ENCODE measurements at regions not wholly inside any gene's neighbourhood (a gene's known extent, or its start where the extent isn't known, plus 50 kb on each side); places are given as distances from the start of the nearest gene placed in this dataset.

DNA sequence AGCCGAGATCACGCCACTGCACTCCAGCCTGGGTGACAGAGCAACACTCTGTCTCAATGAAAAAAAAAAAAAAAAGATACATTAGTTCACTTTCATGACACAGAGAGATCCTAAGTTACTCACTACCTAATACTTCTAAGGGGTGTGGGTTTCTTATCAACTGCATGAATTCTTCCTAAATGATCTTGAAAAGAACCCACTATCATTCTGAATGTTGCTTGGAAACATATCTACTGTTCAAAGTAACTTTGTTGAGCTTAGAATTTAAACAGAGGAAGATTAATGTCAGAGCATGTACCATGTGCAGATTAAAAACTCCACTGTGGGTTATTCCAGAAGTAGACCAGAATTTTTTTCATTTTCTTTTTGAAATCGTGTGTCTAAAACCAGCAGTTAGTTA is 241.5 kb downstream of the LTN1 start:
- ChIA-PET POLR2A (no interaction called here), CTCF (no interaction called here)
- TF ChIP-seq HDGF (IDR thresholded peaks at IDR 0.05; ENCODE audit: borderline replicate concordance) = no peak
- TF ChIP-seq ARNT (IDR thresholded peaks at IDR 0.05) = no peak
- DNase-seq (ENCODE audit: extremely low spot score) = no peak

DNA sequence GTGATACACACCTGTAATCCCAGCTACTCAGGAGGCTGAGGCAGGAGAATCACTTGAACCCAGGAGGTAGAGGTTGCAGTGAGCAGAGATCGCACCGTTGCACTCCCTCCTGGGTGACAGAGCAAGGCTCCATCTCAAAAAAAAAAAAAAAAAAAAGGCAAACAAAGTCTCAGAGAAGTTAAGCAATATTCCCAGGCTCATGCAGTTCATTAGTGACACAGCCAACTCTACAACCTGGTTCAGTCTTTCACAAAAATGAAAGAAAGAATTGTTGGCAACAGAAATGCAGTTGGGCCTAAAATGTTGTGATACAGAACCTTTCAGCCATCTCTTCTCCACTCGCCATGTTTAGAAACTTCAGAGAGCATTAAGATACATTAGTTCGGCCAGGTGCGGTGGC is 242.1 kb downstream of the LTN1 start:
- DNase-seq (ENCODE audit: extremely low spot score) = no peak
- no peak for TF ChIP-seq TARDBP (IDR thresholded peaks at IDR 0.05)
- ChIA-PET CTCF (no interaction called here), POLR2A (no interaction called here)

DNA sequence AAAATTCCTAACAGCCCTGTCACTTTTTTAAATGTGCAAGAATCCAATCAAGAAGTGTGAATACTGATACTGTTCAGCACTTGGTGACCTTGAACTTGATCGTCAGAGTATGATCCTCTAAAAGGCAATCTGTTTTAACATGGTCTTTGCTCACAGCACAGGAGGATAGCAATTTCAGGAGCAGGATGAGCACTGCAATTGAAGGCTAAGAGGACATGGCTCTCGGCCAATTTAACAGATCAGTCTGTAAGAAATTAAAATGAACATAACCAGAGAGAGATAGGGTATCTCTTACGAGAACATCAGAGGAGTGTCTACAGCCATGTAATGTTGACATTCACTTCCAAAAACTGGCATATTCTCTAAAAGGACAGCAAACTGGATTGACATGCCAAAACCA is 243.1 kb downstream of the LTN1 start:
- no peak for DNase-seq (ENCODE audit: extremely low spot score)
- CTCF ChIA-PET = no interaction called here
- TF ChIP-seq L3MBTL2 (conservative IDR thresholded peaks at IDR 0.05) (no peak), FOXM1 (IDR thresholded peaks at IDR 0.05; ENCODE audit: borderline replicate concordance) (no peak), NFRKB (IDR thresholded peaks at IDR 0.05) (no peak), TARDBP (IDR thresholded peaks at IDR 0.05) (no peak), HDGF (IDR thresholded peaks at IDR 0.05; ENCODE audit: borderline replicate concordance) (no peak), SUZ12 (IDR thresholded peaks at IDR 0.05) (no peak), CTBP1 (IDR thresholded peaks at IDR 0.05; ENCODE audit: borderline replicate concordance) (no peak), FOXK2 (IDR thresholded peaks at IDR 0.05) (no peak), LEF1 (IDR thresholded peaks at IDR 0.05; ENCODE audit: borderline replicate concordance) (no peak), ELF4 (IDR thresholded peaks at IDR 0.05) (no peak), ARNT (IDR thresholded peaks at IDR 0.05) (no peak), ZNF384 (IDR thresholded peaks at IDR 0.05) (no peak), SP1 (IDR thresholded peaks at IDR 0.05) (no peak), FOXA1 (IDR thresholded peaks at IDR 0.05) (no peak)
- POLR2A ChIA-PET = no interaction called here

DNA sequence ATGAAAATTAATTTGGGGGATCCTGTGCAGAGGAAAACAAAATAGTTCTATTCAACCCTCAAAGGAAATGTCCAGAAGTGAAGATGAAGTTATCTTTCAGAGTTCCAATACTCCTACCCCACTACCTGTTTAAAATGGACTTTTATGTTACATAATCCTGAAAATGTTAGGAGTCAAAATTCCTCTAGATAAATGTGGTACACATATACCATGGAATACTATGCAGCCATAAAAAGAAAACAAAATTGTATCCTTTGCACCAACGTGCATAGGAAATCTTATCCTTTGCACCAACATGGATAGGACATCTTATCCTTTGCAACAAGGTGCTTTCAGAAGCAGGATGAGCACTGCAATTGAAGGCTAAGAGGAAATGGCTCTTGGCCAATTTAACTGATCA is 245.2 kb downstream of the LTN1 start:
- no peak for TF ChIP-seq SUZ12 (IDR thresholded peaks at IDR 0.05)
- no peak for TF ChIP-seq ELF4 (IDR thresholded peaks at IDR 0.05)
- no peak for TF ChIP-seq TARDBP (IDR thresholded peaks at IDR 0.05)
- TF ChIP-seq FOXK2 (IDR thresholded peaks at IDR 0.05) = no peak
- ChIA-PET POLR2A (no interaction called here), CTCF (no interaction called here)
- DNase-seq (ENCODE audit: extremely low spot score) = no peak

DNA sequence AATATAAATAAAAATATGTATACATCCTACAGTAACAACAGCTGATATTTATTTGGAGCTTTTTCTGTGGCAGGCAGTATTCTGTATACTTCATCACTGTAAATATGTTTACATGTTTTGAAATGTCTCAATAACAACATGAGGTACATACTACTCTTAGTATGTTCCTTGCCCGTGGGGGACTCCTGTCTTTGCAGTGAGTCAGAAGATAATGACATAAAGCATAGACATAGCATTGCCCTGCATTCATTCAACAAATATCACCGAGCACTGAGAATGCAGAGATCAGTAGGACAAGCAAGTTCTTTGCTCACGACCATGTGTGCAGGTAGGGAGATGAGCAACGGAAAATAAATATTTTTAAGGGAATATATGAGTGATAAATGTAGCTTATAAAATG is 246.5 kb downstream of the LTN1 start:
- no peak for TF ChIP-seq FOXM1 (IDR thresholded peaks at IDR 0.05; ENCODE audit: borderline replicate concordance)
- no peak for TF ChIP-seq HDGF (IDR thresholded peaks at IDR 0.05; ENCODE audit: borderline replicate concordance)
- no peak for TF ChIP-seq ELF4 (IDR thresholded peaks at IDR 0.05)
- CTCF ChIA-PET = interaction anchor here (0.5 to 1.9 kb wide), 11 partner anchors 11 to 1898 kb away, joined by 3 to 17 read pairs (median 6); no protein-coding TSS in a partner anchor
- no peak for DNase-seq (ENCODE audit: extremely low spot score)
- POLR2A ChIA-PET = interaction anchor here (0.6 to 1.2 kb wide), 2 partner anchors 219 to 1042 kb away, joined by 3 read pairs; no protein-coding TSS in a partner anchor

DNA sequence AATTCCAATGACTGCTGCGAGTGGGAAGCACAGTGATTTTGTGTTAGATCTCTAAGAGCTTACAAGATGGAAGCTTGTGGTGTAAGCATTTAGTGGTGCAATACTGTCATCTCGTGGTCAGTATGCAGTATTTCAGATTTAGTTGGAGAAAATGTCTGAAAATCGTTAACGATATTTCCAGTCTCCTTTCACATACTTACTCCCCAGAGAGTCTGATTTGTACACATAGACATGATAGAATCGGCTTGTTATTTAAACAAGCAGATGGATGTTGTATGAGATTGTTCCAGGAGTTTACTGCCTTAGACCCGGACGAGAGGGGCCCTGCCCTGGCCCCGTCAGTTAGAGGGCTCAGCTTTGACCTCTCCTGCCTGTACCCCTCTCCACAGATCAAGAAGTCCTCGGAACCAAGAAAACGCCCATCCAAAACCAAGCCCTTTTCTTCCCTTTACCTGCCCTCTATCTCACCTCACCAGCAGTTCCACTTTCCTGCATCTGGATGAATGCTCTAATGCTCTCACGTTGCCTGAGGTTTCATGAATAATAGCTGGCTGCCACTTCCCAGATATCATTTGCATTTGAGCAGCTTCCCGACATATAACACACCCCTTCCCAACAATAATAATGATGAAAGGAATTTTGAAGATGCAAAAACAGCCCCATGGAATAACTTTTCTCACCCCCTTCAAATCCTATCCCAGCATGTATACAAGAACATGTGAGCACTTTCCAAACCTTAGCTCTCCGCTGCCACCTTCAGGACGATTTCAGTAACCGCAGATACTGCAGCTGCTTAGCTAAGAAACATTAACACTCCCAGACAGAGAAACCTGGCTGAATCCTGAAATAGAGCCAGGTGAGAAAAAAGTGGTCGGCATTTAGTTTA is 247.3 kb downstream of the LTN1 start:
- DNase-seq (ENCODE audit: extremely low spot score) = peak; percentile 75
- ChIA-PET CTCF (interaction anchor here (0.5 to 1.9 kb wide), 16 partner anchors 10 to 1897 kb away, joined by 3 to 17 read pairs (median 4); no protein-coding TSS in a partner anchor), POLR2A (interaction anchor here (0.6 to 1.2 kb wide), 2 partner anchors 218 to 1041 kb away, joined by 3 read pairs; no protein-coding TSS in a partner anchor)
- no peak for TF ChIP-seq HDGF (IDR thresholded peaks at IDR 0.05; ENCODE audit: borderline replicate concordance)
- peak; percentile 69 for TF ChIP-seq L3MBTL2 (conservative IDR thresholded peaks at IDR 0.05)

DNA sequence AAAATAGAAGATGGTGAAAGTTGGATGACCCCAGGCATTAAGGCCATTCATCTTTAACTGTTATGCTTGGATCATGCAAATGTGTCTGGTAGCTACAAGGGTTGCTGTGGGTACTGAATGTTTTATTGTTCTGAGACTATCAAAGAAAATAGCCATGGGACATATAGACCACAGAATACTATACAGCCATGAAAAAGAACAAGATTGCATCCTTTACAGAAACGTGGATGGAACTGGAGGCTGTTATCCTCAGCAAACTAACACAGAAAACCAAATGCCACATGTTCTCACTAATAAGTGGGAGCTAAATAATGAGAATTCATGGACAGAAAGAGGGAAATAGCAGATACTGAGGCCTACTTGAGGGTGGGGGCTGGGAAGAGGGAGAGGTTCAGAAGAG is 249.0 kb downstream of the LTN1 start:
- DNase-seq (ENCODE audit: extremely low spot score) = no peak
- ChIA-PET CTCF (no interaction called here), POLR2A (no interaction called here)
- TF ChIP-seq CTBP1 (IDR thresholded peaks at IDR 0.05; ENCODE audit: borderline replicate concordance) = no peak
- TF ChIP-seq FOXM1 (IDR thresholded peaks at IDR 0.05; ENCODE audit: borderline replicate concordance) = no peak
- no peak for TF ChIP-seq BHLHE40 (IDR thresholded peaks at IDR 0.05; ENCODE audit: borderline replicate concordance)
- no peak for TF ChIP-seq FOXK2 (IDR thresholded peaks at IDR 0.05)
- TF ChIP-seq NFRKB (IDR thresholded peaks at IDR 0.05) = no peak
- no peak for TF ChIP-seq SUZ12 (IDR thresholded peaks at IDR 0.05)
- TF ChIP-seq, protein P1, sequence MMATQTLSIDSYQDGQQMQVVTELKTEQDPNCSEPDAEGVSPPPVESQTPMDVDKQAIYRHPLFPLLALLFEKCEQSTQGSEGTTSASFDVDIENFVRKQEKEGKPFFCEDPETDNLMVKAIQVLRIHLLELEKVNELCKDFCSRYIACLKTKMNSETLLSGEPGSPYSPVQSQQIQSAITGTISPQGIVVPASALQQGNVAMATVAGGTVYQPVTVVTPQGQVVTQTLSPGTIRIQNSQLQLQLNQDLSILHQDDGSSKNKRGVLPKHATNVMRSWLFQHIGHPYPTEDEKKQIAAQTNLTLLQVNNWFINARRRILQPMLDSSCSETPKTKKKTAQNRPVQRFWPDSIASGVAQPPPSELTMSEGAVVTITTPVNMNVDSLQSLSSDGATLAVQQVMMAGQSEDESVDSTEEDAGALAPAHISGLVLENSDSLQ (IDR thresholded peaks at IDR 0.05) = no peak
- no peak for TF ChIP-seq TARDBP (IDR thresholded peaks at IDR 0.05)
- TF ChIP-seq LEF1 (IDR thresholded peaks at IDR 0.05; ENCODE audit: borderline replicate concordance) = no peak
- TF ChIP-seq HDGF (IDR thresholded peaks at IDR 0.05; ENCODE audit: borderline replicate concordance) = no peak
- TF ChIP-seq SP1 (IDR thresholded peaks at IDR 0.05) = no peak
- no peak for TF ChIP-seq ARNT (IDR thresholded peaks at IDR 0.05)
- no peak for TF ChIP-seq ZNF384 (IDR thresholded peaks at IDR 0.05)
- TF ChIP-seq FOXA1 (IDR thresholded peaks at IDR 0.05) = no peak
- TF ChIP-seq L3MBTL2 (conservative IDR thresholded peaks at IDR 0.05) = no peak
- TF ChIP-seq ELF4 (IDR thresholded peaks at IDR 0.05) = no peak

DNA sequence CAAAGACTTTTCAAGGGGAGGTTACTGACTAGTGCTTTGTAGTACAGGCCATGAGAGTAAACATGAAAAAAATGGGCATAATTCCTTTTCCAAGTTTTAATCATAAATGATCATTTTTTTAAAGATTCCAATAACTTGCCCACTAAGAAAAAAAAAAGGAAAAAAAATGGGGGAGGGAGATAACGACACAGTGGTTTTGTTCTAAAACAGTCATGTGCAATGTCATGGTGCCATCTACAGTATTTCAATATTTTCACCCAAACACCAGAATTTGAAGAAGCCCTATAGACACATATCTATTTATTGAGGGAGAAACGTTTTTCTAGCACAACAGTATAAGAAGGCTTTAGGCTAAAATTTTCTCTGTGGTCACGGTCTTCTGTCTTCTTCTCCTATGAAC is 250.2 kb downstream of the LTN1 start:
- CTCF ChIA-PET = no interaction called here
- TF ChIP-seq FOXK2 (IDR thresholded peaks at IDR 0.05) = no peak
- TF ChIP-seq, protein P1 (IDR thresholded peaks at IDR 0.05) = no peak
- POLR2A ChIA-PET = no interaction called here
- DNase-seq (ENCODE audit: extremely low spot score) = no peak

Data from HEK293T (cell line).